H1 (cell line): ENCODE measurements at regions not wholly inside any gene's neighbourhood (a gene's known extent, or its start where the extent isn't known, plus 50 kb on each side); places are given as distances from the start of the nearest gene placed in this dataset.

Experiments
- CTCF ChIA-PET: fragments of 300-600 bp; sonication (Branson Sonifier 250); formaldehyde crosslinking; loops from one replicate; lab custom pipeline; 2021; ENCODE audit not compliant: partially characterized antibody; lab: Charles Lee
- POLR2A ChIA-PET: fragments of 300-600 bp; sonication (Branson Sonifier 250); formaldehyde crosslinking; loops from one replicate; lab custom pipeline; 2021; ENCODE audit warnings: inconsistent platforms; ENCODE audit not compliant: partially characterized antibody; lab: Charles Lee
- DNase-seq, 2 experiments: peaks; one replicate each; pipeline versions ENCODE4 v3.0.0 to v3.0.0-alpha.2; 2010 to 2022; ENCODE audit warnings: low spot score in 2 of 2, low read depth in 1 of 2, mixed read lengths in 1 of 2
- FAIRE-seq: peaks from 2 replicates; lab custom pipeline; 2011; peaks lifted over from hg19 to GRCh38; lab: Jason Lieb, UNC
- H2AFZ ChIP-seq: 2 replicates; pipeline ENCODE4 v1.8.1; 2012; ENCODE audit warnings: low read length, inconsistent platforms
- H2AK5ac ChIP-seq: 2 replicates; pipeline ENCODE4 v1.6.1; 2013; ENCODE audit warnings: low read depth, low read length
- H2BK120ac ChIP-seq: replicated peaks from 2 replicates; pipeline ENCODE3; 2013; ENCODE audit warnings: low read depth, low read length, inconsistent platforms
- H2BK12ac ChIP-seq: 2 replicates; pipeline ENCODE4 v1.6.1; 2013; ENCODE audit warnings: low read depth, low read length
- H2BK15ac ChIP-seq: 2 replicates; pipeline ENCODE4 v1.6.1; 2013; ENCODE audit warnings: low read length
- H2BK20ac ChIP-seq: 2 replicates; pipeline ENCODE4 v1.6.1; 2013; ENCODE audit warnings: low read length
- H2BK5ac ChIP-seq: 2 replicates; pipeline ENCODE4 v1.6.1; 2013; ENCODE audit warnings: low read depth, low read length
- H3K14ac ChIP-seq: 2 replicates; pipeline ENCODE4 v1.6.1; 2013; ENCODE audit warnings: inconsistent platforms; ENCODE audit not compliant: insufficient read length
- H3K18ac ChIP-seq: 2 replicates; pipeline ENCODE4 v1.6.1; 2013; ENCODE audit warnings: low read length; ENCODE audit errors: extremely low read depth
- H3K23ac ChIP-seq: 2 replicates; pipeline ENCODE4 v1.6.1; 2013; ENCODE audit warnings: inconsistent platforms; ENCODE audit not compliant: insufficient read length
- H3K23me2 ChIP-seq: 2 replicates; pipeline ENCODE4 v1.6.1; 2013; ENCODE audit warnings: low read depth, low read length
- H3K27ac ChIP-seq: 2 replicates; pipeline ENCODE4 v1.6.1; 2011; ENCODE audit warnings: low read depth, low read length, inconsistent platforms
- H3K27me3 ChIP-seq, 4 experiments: replicated peaks in 1 of 4; 1 replicate in 1 of 4; 2 replicates in 3 of 4; pipeline versions ENCODE4 v1.6.1 to v1.8.1; 2011 to 2013; ENCODE audit warnings: low read length in 3 of 4, mild to moderate bottlenecking in 3 of 4, inconsistent platforms in 2 of 4, mixed read lengths in 2 of 4, moderate library complexity in 1 of 4; ENCODE audit not compliant: control insufficient read depth in 3 of 4, insufficient read depth in 3 of 4; ENCODE audit errors: extremely low read depth in 1 of 4
- H3K36me3 ChIP-seq, 4 experiments: 2 replicates each; pipeline versions ENCODE4 v1.6.1 to v1.8.1; 2011 to 2013; ENCODE audit warnings: mild to moderate bottlenecking in 4 of 4, low read length in 3 of 4, moderate library complexity in 2 of 4, control low read depth in 1 of 4, inconsistent platforms in 1 of 4; ENCODE audit not compliant: insufficient read depth in 4 of 4, control insufficient read depth in 2 of 4
- H3K4ac ChIP-seq: replicated peaks from 2 replicates; pipeline ENCODE3; 2013; ENCODE audit warnings: low read length, low read depth, mixed read lengths, inconsistent platforms; ENCODE audit not compliant: insufficient read length
- H3K4me1 ChIP-seq, 4 experiments: replicated peaks in 1 of 4; 1 replicate in 1 of 4; 2 replicates in 3 of 4; pipeline versions ENCODE4 v1.6.1 to v1.8.1; 2011 to 2013; ENCODE audit warnings: low read length in 3 of 4, inconsistent platforms in 2 of 4, mixed read lengths in 1 of 4; ENCODE audit not compliant: insufficient read depth in 4 of 4, control insufficient read depth in 3 of 4
- H3K4me2 ChIP-seq, 2 experiments: 2 replicates each; pipeline versions ENCODE4 v1.6.1 to v1.8.1; 2011 to 2013; ENCODE audit warnings: low read depth in 2 of 2, low read length in 2 of 2, control low read depth in 1 of 2, inconsistent platforms in 1 of 2, mild to moderate bottlenecking in 1 of 2; ENCODE audit not compliant: insufficient read depth in 1 of 2
- H3K4me3 ChIP-seq, 4 experiments: fragments of 200-600, 300-600 bp in 1 of 4; sonication (generic), shearing (Covaris generic), sonication (Bioruptor Twin) in 1 of 4; 2 replicates each; pipeline versions ENCODE4 v1.5.1 to v1.8.1; 2011 to 2016; ENCODE audit warnings: low read length in 4 of 4, low read depth in 3 of 4, control low read depth in 2 of 4, inconsistent platforms in 2 of 4, mild to moderate bottlenecking in 2 of 4, mixed read lengths in 1 of 4, moderate library complexity in 1 of 4; ENCODE audit not compliant: insufficient read depth in 2 of 4; ENCODE audit errors: extremely low read depth in 1 of 4
- H3K56ac ChIP-seq: replicated peaks from 2 replicates; pipeline ENCODE3; 2013; ENCODE audit warnings: low read depth, mild to moderate bottlenecking, mixed read lengths, low read length, inconsistent platforms; ENCODE audit not compliant: insufficient read length
- H3K79me1 ChIP-seq: 2 replicates; pipeline ENCODE4 v1.6.1; 2013; ENCODE audit warnings: low read depth, low read length, control low read depth
- H3K79me2 ChIP-seq, 2 experiments: 2 replicates each; pipeline versions ENCODE4 v1.6.1 to v1.8.1; 2012 to 2013; ENCODE audit warnings: low read length in 2 of 2, mild to moderate bottlenecking in 2 of 2, inconsistent platforms in 1 of 2; ENCODE audit not compliant: insufficient read depth in 2 of 2, control insufficient read depth in 1 of 2
- H3K9ac ChIP-seq, 4 experiments: replicated peaks in 1 of 4; 1 replicate in 1 of 4; 2 replicates in 3 of 4; pipeline versions ENCODE4 v1.6.1 to v1.8.1; 2011 to 2013; ENCODE audit warnings: low read depth in 3 of 4, low read length in 3 of 4, control low read depth in 2 of 4, mild to moderate bottlenecking in 2 of 4, moderate library complexity in 2 of 4, inconsistent platforms in 1 of 4; ENCODE audit errors: extremely low read depth in 1 of 4
- H3K9me3 ChIP-seq, 2 experiments: 2 replicates each; pipeline versions ENCODE4 v1.6.1 to v1.8.1; 2012 to 2013; ENCODE audit warnings: mild to moderate bottlenecking in 2 of 2, moderate library complexity in 2 of 2, control low read depth in 1 of 2, inconsistent platforms in 1 of 2, low read depth in 1 of 2, low read length in 1 of 2, mixed read lengths in 1 of 2; ENCODE audit not compliant: insufficient read depth in 2 of 2
- H4K20me1 ChIP-seq, 2 experiments: replicated peaks in 1 of 2; 2 replicates each; pipeline versions ENCODE3 to v1.8.1; 2011 to 2013; ENCODE audit warnings: inconsistent platforms in 2 of 2, low read length in 2 of 2, mild to moderate bottlenecking in 1 of 2; ENCODE audit not compliant: insufficient read depth in 2 of 2, control insufficient read depth in 1 of 2
- H4K5ac ChIP-seq: 2 replicates; pipeline ENCODE4 v1.6.1; 2013; ENCODE audit warnings: low read length, low read depth, mixed read lengths, inconsistent platforms; ENCODE audit not compliant: insufficient read length
- H4K8ac ChIP-seq: 2 replicates; pipeline ENCODE4 v1.8.0; 2013; ENCODE audit warnings: mild to moderate bottlenecking, moderate library complexity, low read length, inconsistent platforms; ENCODE audit not compliant: insufficient read depth; ENCODE audit errors: extremely low read depth
- H4K91ac ChIP-seq: replicated peaks from 2 replicates; pipeline ENCODE3; 2013; ENCODE audit warnings: low read length, mixed read lengths, inconsistent platforms; ENCODE audit not compliant: insufficient read length
- BRCA1 ChIP-seq: IDR thresholded peaks from 2 replicates; pipeline ENCODE4 v1.6.1; 2012; ENCODE audit warnings: low read depth, low read length, improper control_type of control experiment
- EGR1 ChIP-seq: IDR thresholded peaks from 2 replicates; pipeline ENCODE4 v1.6.1; 2011; ENCODE audit warnings: low read depth, low read length, borderline replicate concordance
- GABPA ChIP-seq: IDR thresholded peaks from 2 replicates; pipeline ENCODE4 v1.6.1; 2011; ENCODE audit warnings: mild to moderate bottlenecking, low read length, moderate library complexity, borderline replicate concordance; ENCODE audit not compliant: insufficient read depth
- KDM5A ChIP-seq: fragments of 200-600 bp; IDR thresholded peaks from 2 replicates; pipeline ENCODE4 v1.7.1; 2012; ENCODE audit warnings: mild to moderate bottlenecking, low read length, inconsistent platforms, mixed read lengths
- MAX ChIP-seq: IDR thresholded peaks from 2 replicates; pipeline ENCODE4 v1.6.1; 2012; ENCODE audit warnings: inconsistent platforms
- NRF1 ChIP-seq: IDR thresholded peaks from 2 replicates; pipeline ENCODE4 v1.6.1; 2011; ENCODE audit warnings: mild to moderate bottlenecking, low read depth, low read length, improper control_type of control experiment
- PHF8 ChIP-seq: fragments of 200-600 bp; sonication (generic); conservative IDR thresholded peaks from 2 replicates; pipeline ENCODE4 v1.7.1; 2012; ENCODE audit warnings: low read depth, mild to moderate bottlenecking, inconsistent platforms, low read length, moderate library complexity
- RNF2 ChIP-seq: fragments of 200-900, 300-1000 bp; sonication (generic); IDR thresholded peaks from 2 replicates; pipeline ENCODE4 v1.7.1; 2016; ENCODE audit warnings: borderline replicate concordance, low read depth, mild to moderate bottlenecking, antibody characterized with exemption, low read length; ENCODE audit not compliant: poor library complexity, severe bottlenecking; ENCODE audit errors: missing control alignments
- SP4 ChIP-seq: IDR thresholded peaks from 2 replicates; pipeline ENCODE4 v1.6.1; 2012; ENCODE audit warnings: low read length, inconsistent platforms
- SUZ12 ChIP-seq: fragments of 200-600 bp; sonication (generic); IDR thresholded peaks from 2 replicates; pipeline ENCODE4 v1.6.1; 2012; ENCODE audit warnings: mild to moderate bottlenecking, inconsistent platforms, low read length, moderate library complexity, mixed read lengths
- TAF7 ChIP-seq: optimal IDR thresholded peaks from 2 replicates; pipeline ENCODE3; 2011; ENCODE audit warnings: low read depth, mild to moderate bottlenecking, inconsistent platforms, low read length, moderate library complexity, borderline replicate concordance
- TCF12 ChIP-seq: IDR thresholded peaks from 2 replicates; pipeline ENCODE4 v1.6.1; 2011; ENCODE audit warnings: low read depth, mild to moderate bottlenecking, low read length
- TEAD4 ChIP-seq: IDR thresholded peaks from 2 replicates; pipeline ENCODE4 v1.6.1; 2012; ENCODE audit warnings: low read depth, low read length, inconsistent platforms, mixed read lengths
- USF2 ChIP-seq: IDR thresholded peaks from 2 replicates; pipeline ENCODE4 v1.6.1; 2011; ENCODE audit warnings: low read length, improper control_type of control experiment
- WGBS, 2 experiments: shearing (Covaris generic) in 1 of 2; methylation state at CpG; one replicate each; pipeline versions ENCODE4 v1.1.6 to v1.1.7; 2013 to 2015; ENCODE audit warnings: low lambda C conversion rate in 2 of 2, mixed read lengths in 2 of 2, inconsistent platforms in 1 of 2, low coverage in 1 of 2, missing lambda C conversion rate in 1 of 2; ENCODE audit not compliant: insufficient replicate concordance in 2 of 2, insufficient coverage in 1 of 2, insufficient read length in 1 of 2; ENCODE audit errors: extremely low coverage in 1 of 2, missing lambda C conversion rate in 1 of 2; 5-methylcytosine and 5-hydroxymethylcytosine counted together

GRCh38 chr3:15955968-15956367 is 158.2 kb upstream of the ANKRD28 start:
- H3K9ac ChIP-seq, result no peak overlapping the region
- no peak overlapping the region for H3K14ac ChIP-seq
- H3K56ac ChIP-seq, result no peak overlapping the region
- no peak overlapping the region for H2BK120ac ChIP-seq
- no peak overlapping the region for H3K4ac ChIP-seq
- no peak overlapping the region for H2BK12ac ChIP-seq
- no peak overlapping the region for H2AK5ac ChIP-seq
- H4K5ac ChIP-seq, result no peak overlapping the region
- DNase-seq, result no peak
- H3K36me3 ChIP-seq, result no peaks in the 10 kb centered on the region
- no peak overlapping the region for H4K8ac ChIP-seq
- no peak overlapping the region for H3K18ac ChIP-seq
- no peaks in the 10 kb centered on the region for H3K79me1 ChIP-seq
- ChIA-PET POLR2A (no interaction called here), CTCF (interaction anchor here (0.9 to 5.4 kb wide), 2 partner anchors 20 to 140 kb away, joined by 3 to 34 read pairs; no protein-coding TSS in a partner anchor)
- no peak overlapping the region for H3K23ac ChIP-seq
- no peak overlapping the region for H2BK15ac ChIP-seq
- H3K79me2 ChIP-seq, result no peaks in the 10 kb centered on the region
- H3K23me2 ChIP-seq, result no peaks in the 10 kb centered on the region; the same call in 1 of the 2 replicates
- H3K27ac ChIP-seq, result no peak overlapping the region
- no peaks in the 10 kb centered on the region for H3K27me3 ChIP-seq
- H2BK5ac ChIP-seq, result no peak overlapping the region
- no peaks in the 10 kb centered on the region for H4K20me1 ChIP-seq
- no peak for FAIRE-seq
- H3K4me2 ChIP-seq, result no peak overlapping the region
- H3K9me3 ChIP-seq, result no peaks in the 10 kb centered on the region
- 88% methylated on average over 1 of the region's 1 CpG; no CpG with 5 or more reads in 1 of the 2 experiments for WGBS, 2 experiments
- no peak overlapping the region for H4K91ac ChIP-seq
- no peaks in the 10 kb centered on the region for H3K4me1 ChIP-seq
- H2BK20ac ChIP-seq, result no peak overlapping the region
- H2AFZ ChIP-seq, result peak overlapping the region; percentile 6; the same call in 1 of the 2 replicates
- H3K4me3 ChIP-seq, result no peak overlapping the region
- TF ChIP-seq PHF8 (no peak), TEAD4 (no peak), SP4 (no peak), NRF1 (no peak), TAF7 (no peak), USF2 (no peak), RNF2 (no peak), SUZ12 (no peak), KDM5A (no peak), TCF12 (no peak), GABPA (no peak), BRCA1 (no peak), MAX (no peak), EGR1 (no peak)
